Right kidney (tissue), 1 donor: ENCODE measurements at regions not wholly inside any gene's neighbourhood (a gene's known extent, or its start where the extent isn't known, plus 50 kb on each side); places are given as distances from the start of the nearest gene placed in this dataset.
"Not testable (repeated sequence)": the region's sequence is repeated elsewhere in the genome, so short reads cannot be mapped to it uniquely, and the experiment has no call there.

Experiments used
- DNase-seq: peaks from one replicate; pipeline ENCODE4 v3.0.0-alpha.2; 2016

GRCh38 chr3:110006913-110007312 lies 669.6 kb upstream of the DPPA4 start:
- DNase-seq, result no peak

- no peak for DNase-seq
Observed at GRCh38 chr3:110015231-110015963, 678.1 kb upstream of the DPPA4 start.

GRCh38 chr3:110016235-110016815 lies 679.0 kb upstream of the DPPA4 start:
- no peak for DNase-seq

GRCh38 chr3:110017304-110017703 lies 680.0 kb upstream of the DPPA4 start:
- DNase-seq, result no peak

GRCh38 chr3:110021659-110022058 lies 684.3 kb upstream of the DPPA4 start:
- no peak for DNase-seq

GRCh38 chr3:110023022-110023421 lies 685.7 kb upstream of the DPPA4 start:
- DNase-seq, result not testable (repeated sequence)

GRCh38 chr3:110026421-110026820 lies 689.1 kb upstream of the DPPA4 start:
- DNase-seq, result no peak

- no peak for DNase-seq
Observed at GRCh38 chr3:110027446-110028080, 690.2 kb upstream of the DPPA4 start.

- DNase-seq, result no peak
Observed at GRCh38 chr3:110031975-110032374, 694.6 kb upstream of the DPPA4 start.

GRCh38 chr3:110059431-110059830 lies 722.1 kb upstream of the DPPA4 start:
- DNase-seq, result no peak

- DNase-seq, result no peak
Observed at GRCh38 chr3:110062716-110063115, 725.4 kb upstream of the DPPA4 start.

- no peak for DNase-seq
Observed at GRCh38 chr3:110063178-110063577, 725.8 kb upstream of the DPPA4 start.

- no peak for DNase-seq
Observed at GRCh38 chr3:110066206-110066605, 728.9 kb upstream of the DPPA4 start.

GRCh38 chr3:110067527-110067926 lies 730.2 kb upstream of the DPPA4 start:
- no peak for DNase-seq

- DNase-seq, result no peak
Observed at GRCh38 chr3:110069761-110070160, 732.4 kb upstream of the DPPA4 start.

GRCh38 chr3:110070161-110070916 lies 733.0 kb upstream of the DPPA4 start:
- no peak for DNase-seq

- DNase-seq, result no peak
Observed at GRCh38 chr3:110074095-110074494, 736.7 kb upstream of the DPPA4 start.

- no peak for DNase-seq
Observed at GRCh38 chr3:110077093-110077492, 739.7 kb upstream of the DPPA4 start.

- DNase-seq, result no peak
Observed at GRCh38 chr3:110093411-110093810, 756.1 kb upstream of the DPPA4 start.

- no peak for DNase-seq
Observed at GRCh38 chr3:110093812-110094401, 756.6 kb upstream of the DPPA4 start.

- DNase-seq, result no peak
Observed at GRCh38 chr3:110099711-110100110, 762.4 kb upstream of the DPPA4 start.

GRCh38 chr3:110101361-110101760 lies 764.0 kb upstream of the DPPA4 start:
- no peak for DNase-seq

GRCh38 chr3:110106805-110107204 lies 769.5 kb upstream of the DPPA4 start:
- no peak for DNase-seq
